ENCODE measurements at regions not wholly inside any gene's neighbourhood (a gene's known extent, or its start where the extent isn't known, plus 50 kb on each side); places are given as distances from the start of the nearest gene placed in this dataset.
A peak's percentile ranks its signal among the peaks of the same experiment; 100 is the strongest.

GRCh38 chr1:224565186-224565585, 50.9 kb upstream of the CNIH3 start:
- DNase-seq (ENCODE audit: low read depth): peak; percentile 99

- DNase-seq (ENCODE audit: low read depth): peak; percentile 57
Measured at GRCh38 chr1:224565611-224566406, 50.3 kb upstream of the CNIH3 start.
